ENCODE measurements at regions not wholly inside any gene's neighbourhood (a gene's known extent, or its start where the extent isn't known, plus 50 kb on each side); places are given as distances from the start of the nearest gene placed in this dataset.

GRCh38 chr17:73759734-73760438 is 115.6 kb upstream of the SDK2 start:
- Histone ChIP-seq H3K4me1 (no peaks in the 10 kb centered on the region), H3K27ac (no peak overlapping the region), H3K9me3 (no peaks in the 10 kb centered on the region), H3K4me3 (no peak overlapping the region), H3K27me3 (no peaks in the 10 kb centered on the region), H3K36me3 (no peaks in the 10 kb centered on the region)
- in situ Hi-C loops (cut with MboI; ENCODE audit: low pct_ligation_motif_present in 1 of 4, low pct_unique_long_range_greater_than_20kb in 1 of 4, low sequenced_read_pairs in 3 of 4) = no loop called here
- intact Hi-C loops (cut with DNase I; ENCODE audit: low total_unique reads) = no loop called here
- no peak for DNase-seq
- WGBS, 2 donors (ENCODE audit: low coverage in 1 of 2) = 20 to 78% methylated on average over 2 to 18 of the region's 18 CpGs
- TF ChIP-seq CTCF (IDR thresholded peaks at IDR 0.05) (no peak), EP300 (IDR thresholded peaks at IDR 0.05; ENCODE audit: low read depth) (no peak), POLR2AphosphoS5 (IDR thresholded peaks at IDR 0.05) (no peak), POLR2A (IDR thresholded peaks at IDR 0.05) (no peak)

DNA sequence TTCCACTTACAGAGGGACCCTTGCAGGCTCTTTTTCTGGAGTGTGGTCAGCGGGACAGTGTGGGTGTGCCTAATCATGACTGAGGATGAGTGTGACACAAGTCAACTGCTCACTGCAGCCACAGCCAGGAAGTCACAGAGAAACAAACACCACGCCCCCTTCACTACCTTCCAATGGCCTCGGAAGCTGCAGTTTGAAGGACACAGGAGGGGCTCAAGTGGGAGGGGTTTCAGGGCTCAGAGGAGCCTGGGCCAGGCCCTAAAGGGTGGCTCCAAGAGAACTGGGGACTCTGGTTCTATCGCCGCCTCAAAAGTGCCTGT is 116.2 kb upstream of the SDK2 start:
- no peak for DNase-seq
- no peaks in the 10 kb centered on the region for H3K9me3 ChIP-seq
- H3K27me3 ChIP-seq = no peaks in the 10 kb centered on the region
- H3K27ac ChIP-seq = no peak overlapping the region
- in situ Hi-C loops (cut with MboI; ENCODE audit: low pct_ligation_motif_present in 1 of 4, low pct_unique_long_range_greater_than_20kb in 1 of 4, low sequenced_read_pairs in 3 of 4) = no loop called here
- WGBS, 2 donors (ENCODE audit: low coverage in 1 of 2) = 57% methylated on average over 5 of the region's 5 CpGs; no CpG with 5 or more reads in 1 of the 2 donors
- intact Hi-C loops (cut with DNase I; ENCODE audit: low total_unique reads) = no loop called here
- H3K4me3 ChIP-seq = no peak overlapping the region
- TF ChIP-seq POLR2AphosphoS5 (IDR thresholded peaks at IDR 0.05) (no peak), EP300 (IDR thresholded peaks at IDR 0.05; ENCODE audit: low read depth) (no peak), CTCF (IDR thresholded peaks at IDR 0.05) (no peak)
- no peaks in the 10 kb centered on the region for H3K4me1 ChIP-seq
- no peaks in the 10 kb centered on the region for H3K36me3 ChIP-seq

DNA sequence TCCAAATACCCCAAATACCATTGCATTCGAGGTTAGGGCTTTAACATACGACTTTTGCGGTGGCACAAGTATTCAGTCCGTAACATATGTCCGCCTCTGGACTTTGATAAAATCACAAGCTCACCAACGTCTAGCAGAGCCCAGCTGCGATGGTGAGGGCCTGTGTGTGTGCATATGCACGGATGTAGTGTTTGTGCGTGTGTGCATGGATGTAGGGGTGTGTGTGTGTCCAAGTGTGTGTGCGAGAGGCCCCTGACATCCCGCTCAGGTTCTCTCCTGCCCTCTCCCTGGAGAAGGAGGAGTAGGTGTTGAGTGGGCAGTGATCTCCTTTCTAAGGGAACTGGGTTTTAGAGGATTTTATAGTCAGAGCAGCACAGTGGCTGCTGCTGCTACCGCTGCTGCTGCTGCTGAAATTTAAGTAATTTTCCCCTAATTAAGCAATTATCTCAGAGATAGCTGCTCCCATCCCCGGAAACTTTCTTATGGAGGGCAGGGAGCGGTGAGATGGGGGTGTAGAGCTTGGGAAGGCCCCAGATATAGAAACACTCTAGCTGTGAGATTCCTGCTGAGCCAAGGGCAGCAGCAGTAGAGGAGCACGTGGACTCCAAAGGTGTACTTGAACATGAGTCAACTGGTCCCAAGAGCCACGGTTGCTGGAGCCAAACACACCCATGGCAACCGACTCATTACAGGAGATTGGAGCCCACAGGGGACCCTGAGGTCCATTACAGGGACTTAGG is 121.7 kb upstream of the SDK2 start:
- intact Hi-C loops (cut with DNase I; ENCODE audit: low total_unique reads) = no loop called here
- Histone ChIP-seq H3K36me3 (no peaks in the 10 kb centered on the region), H3K27me3 (no peaks in the 10 kb centered on the region), H3K4me1 (peaks cover 5 to 9% (median 6%) of the 10 kb centered on the region in 4 donors), H3K4me3 (no peak overlapping the region), H3K27ac (no peak overlapping the region), H3K9me3 (no peaks in the 10 kb centered on the region)
- in situ Hi-C loops (cut with MboI; ENCODE audit: low pct_ligation_motif_present in 1 of 4, low pct_unique_long_range_greater_than_20kb in 1 of 4, low sequenced_read_pairs in 3 of 4) = no loop called here
- TF ChIP-seq POLR2A (IDR thresholded peaks at IDR 0.05) = no peak
- TF ChIP-seq EP300 (IDR thresholded peaks at IDR 0.05; ENCODE audit: low read depth) = no peak
- no peak for TF ChIP-seq POLR2AphosphoS5 (IDR thresholded peaks at IDR 0.05)
- no peak for TF ChIP-seq CTCF (IDR thresholded peaks at IDR 0.05)
- 82 to 88% methylated on average over 9 to 17 of the region's 17 CpGs for WGBS, 2 donors (ENCODE audit: low coverage in 1 of 2)
- no peak for DNase-seq

DNA sequence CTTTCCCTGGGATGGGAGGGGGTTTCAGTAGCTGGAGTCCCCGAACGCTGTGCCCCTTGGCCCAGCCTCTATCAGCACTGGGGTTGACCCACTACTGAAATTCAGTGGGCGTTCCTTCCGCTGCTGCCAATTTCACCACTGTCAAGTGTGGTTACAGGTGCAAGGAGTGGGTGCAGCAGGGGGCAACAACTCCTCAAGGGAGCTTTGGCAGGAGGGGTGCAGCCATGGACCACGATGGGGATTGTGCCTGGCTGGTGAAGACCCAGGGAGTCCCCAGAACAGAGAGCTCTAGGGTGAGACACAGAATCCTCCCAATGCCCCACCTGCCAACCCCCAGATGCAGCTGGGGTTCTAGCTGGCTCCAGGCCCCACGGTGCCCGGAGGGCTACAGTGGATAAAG is 123.5 kb upstream of the SDK2 start:
- TF ChIP-seq POLR2A (IDR thresholded peaks at IDR 0.05) (no peak), CTCF (IDR thresholded peaks at IDR 0.05) (no peak), EP300 (IDR thresholded peaks at IDR 0.05; ENCODE audit: low read depth) (no peak), POLR2AphosphoS5 (IDR thresholded peaks at IDR 0.05) (no peak)
- WGBS, 2 donors (ENCODE audit: low coverage in 1 of 2) = 91% methylated on average over 7 of the region's 7 CpGs; no CpG with 5 or more reads in 1 of the 2 donors
- no peak overlapping the region for H3K4me3 ChIP-seq

More for the DNA sequence above, 123.5 kb upstream of the SDK2 start:
- peaks cover 5 to 14% (median 8%) of the 10 kb centered on the region in 4 donors for H3K4me1 ChIP-seq
- intact Hi-C loops (cut with DNase I; ENCODE audit: low total_unique reads) = no loop called here
- in situ Hi-C loops (cut with MboI; ENCODE audit: low pct_ligation_motif_present in 1 of 4, low pct_unique_long_range_greater_than_20kb in 1 of 4, low sequenced_read_pairs in 3 of 4) = no loop called here
- no peaks in the 10 kb centered on the region for H3K36me3 ChIP-seq
- no peaks in the 10 kb centered on the region for H3K27me3 ChIP-seq
- no peaks in the 10 kb centered on the region for H3K9me3 ChIP-seq
- DNase-seq = no peak
- H3K27ac ChIP-seq = no peak overlapping the region

Data from transverse colon (tissue), 4 donors.